Mesenchymal stem cell (in vitro differentiated cells and primary cell): ENCODE measurements at regions not wholly inside any gene's neighbourhood (a gene's known extent, or its start where the extent isn't known, plus 50 kb on each side); places are given as distances from the start of the nearest gene placed in this dataset.

Source experiments
- DNase-seq: peaks from one replicate; pipeline ENCODE4 v3.0.0-alpha.2; 2013
- H2AFZ ChIP-seq: one replicate; pipeline ENCODE4 v1.6.1; 2013; ENCODE audit warnings: low read depth, mild to moderate bottlenecking, control low read depth, inconsistent platforms, low read length, moderate library complexity
- H2AK5ac ChIP-seq: 2 replicates; pipeline ENCODE4 v1.6.1; 2013; ENCODE audit warnings: low read length, moderate library complexity, mild to moderate bottlenecking, inconsistent platforms; ENCODE audit not compliant: severe bottlenecking
- H2BK120ac ChIP-seq: one replicate; pipeline ENCODE4 v1.6.1; 2013; ENCODE audit warnings: low read depth, mild to moderate bottlenecking, inconsistent platforms, low read length, moderate library complexity
- H2BK12ac ChIP-seq, 2 experiments: one replicate each; pipeline ENCODE4 v1.6.1; 2013; ENCODE audit warnings: inconsistent platforms in 2 of 2, low read length in 2 of 2, mild to moderate bottlenecking in 2 of 2, moderate library complexity in 2 of 2, control low read depth in 1 of 2
- H2BK15ac ChIP-seq: one replicate; pipeline ENCODE4 v1.6.1; 2013; ENCODE audit warnings: mild to moderate bottlenecking, low read depth, inconsistent platforms; ENCODE audit not compliant: poor library complexity, severe bottlenecking
- H2BK5ac ChIP-seq: 2 replicates; pipeline ENCODE4 v1.6.1; 2013; ENCODE audit warnings: low read depth, mild to moderate bottlenecking, low read length, control low read depth, inconsistent platforms; ENCODE audit not compliant: poor library complexity, severe bottlenecking
- H3K14ac ChIP-seq, 2 experiments: one replicate each; pipeline ENCODE4 v1.6.1; 2013; ENCODE audit warnings: inconsistent platforms in 2 of 2, low read length in 2 of 2, control low read depth in 1 of 2, mild to moderate bottlenecking in 1 of 2, moderate library complexity in 1 of 2
- H3K18ac ChIP-seq, 2 experiments: one replicate each; pipeline ENCODE4 v1.6.1; 2013; ENCODE audit warnings: inconsistent platforms in 2 of 2, low read length in 2 of 2, control low read depth in 1 of 2, low read depth in 1 of 2, mild to moderate bottlenecking in 1 of 2
- H3K23ac ChIP-seq, 2 experiments: one replicate each; pipeline ENCODE4 v1.6.1; 2013; ENCODE audit warnings: inconsistent platforms in 2 of 2, low read length in 2 of 2, mild to moderate bottlenecking in 2 of 2, moderate library complexity in 2 of 2, control low read depth in 1 of 2
- H3K27ac ChIP-seq: 2 replicates; pipeline ENCODE4 v1.5.1; 2013; ENCODE audit warnings: mild to moderate bottlenecking, moderate library complexity, low read length, control low read depth, inconsistent platforms; ENCODE audit not compliant: poor library complexity, severe bottlenecking
- H3K27me3 ChIP-seq, 2 experiments: 2 replicates each; pipeline versions ENCODE4 v1.6.1 to v1.7.0; 2013; ENCODE audit warnings: low read length in 2 of 2, mild to moderate bottlenecking in 2 of 2, moderate library complexity in 2 of 2, control low read depth in 1 of 2, inconsistent platforms in 1 of 2; ENCODE audit not compliant: control insufficient read depth in 1 of 2, insufficient read depth in 1 of 2
- H3K36me3 ChIP-seq, 2 experiments: 2 replicates each; pipeline versions ENCODE4 v1.6.1 to v1.7.0; 2013; ENCODE audit warnings: low read length in 2 of 2, control low read depth in 1 of 2, inconsistent platforms in 1 of 2, low read depth in 1 of 2, mild to moderate bottlenecking in 1 of 2; ENCODE audit not compliant: insufficient read depth in 2 of 2, control insufficient read depth in 1 of 2
- H3K4ac ChIP-seq, 2 experiments: one replicate each; pipeline ENCODE4 v1.6.1; 2013; ENCODE audit warnings: inconsistent platforms in 2 of 2, low read length in 2 of 2, mild to moderate bottlenecking in 2 of 2, moderate library complexity in 2 of 2, control low read depth in 1 of 2, low read depth in 1 of 2
- H3K4me1 ChIP-seq: 2 replicates; pipeline ENCODE4 v1.6.1; 2013; ENCODE audit warnings: low read depth, low read length, control low read depth; ENCODE audit not compliant: control insufficient read depth, insufficient read depth
- H3K4me2 ChIP-seq: 2 replicates; pipeline ENCODE4 v1.6.1; 2013; ENCODE audit warnings: low read length, mild to moderate bottlenecking, inconsistent platforms; ENCODE audit not compliant: poor library complexity, severe bottlenecking
- H3K4me3 ChIP-seq, 2 experiments: 2 replicates each; pipeline versions ENCODE4 v1.5.1 to v1.7.0; 2013; ENCODE audit warnings: low read length in 2 of 2, mild to moderate bottlenecking in 2 of 2, control low read depth in 1 of 2, low read depth in 1 of 2; ENCODE audit not compliant: insufficient read depth in 1 of 2
- H3K79me1 ChIP-seq: replicated peaks from 2 replicates; pipeline ENCODE4 v1.6.1; 2013; ENCODE audit warnings: mild to moderate bottlenecking, control low read depth, low read length, inconsistent platforms; ENCODE audit not compliant: poor library complexity, severe bottlenecking
- H3K9ac ChIP-seq: 2 replicates; pipeline ENCODE4 v1.7.0; 2013; ENCODE audit warnings: mild to moderate bottlenecking, low read length, moderate library complexity
- H3K9me3 ChIP-seq: 2 replicates; pipeline ENCODE4 v1.7.0; 2013; ENCODE audit warnings: mild to moderate bottlenecking, low read length; ENCODE audit not compliant: control insufficient read depth
- H4K8ac ChIP-seq: one replicate; pipeline ENCODE4 v1.6.1; 2013; ENCODE audit warnings: inconsistent platforms, mild to moderate bottlenecking, low read length, moderate library complexity
- H4K91ac ChIP-seq: one replicate; pipeline ENCODE4 v1.6.1; 2013; ENCODE audit warnings: mild to moderate bottlenecking, low read length, inconsistent platforms
- WGBS: methylation state at CpG from one replicate; pipeline ENCODE4 v1.1.7; 2013; ENCODE audit warnings: mixed read lengths; 5-methylcytosine and 5-hydroxymethylcytosine counted together

DNA sequence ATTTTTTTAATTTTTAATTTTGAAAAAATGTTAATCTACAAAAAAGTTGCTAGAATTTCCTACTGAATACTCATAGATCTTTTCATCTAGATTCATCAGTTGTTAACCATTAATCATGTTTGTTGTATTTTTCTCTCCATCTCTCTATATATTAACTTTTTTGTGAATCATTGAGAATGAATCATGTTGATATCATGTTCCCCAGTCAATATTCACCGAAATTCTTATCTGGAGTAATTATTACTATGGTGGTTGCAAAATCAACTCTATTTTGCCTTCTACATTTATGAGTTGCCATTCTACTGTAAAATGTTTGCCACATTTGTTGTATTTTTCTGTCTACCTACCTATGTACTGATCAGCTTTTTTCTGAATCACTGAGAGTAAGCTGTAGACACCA, 154.0 kb downstream of the SPP2 start:
- H2BK120ac ChIP-seq = no peak overlapping the region
- H3K27ac ChIP-seq = peak overlapping the region; percentile 88
- DNase-seq = no peak
- H3K36me3 ChIP-seq = no peaks in the 10 kb centered on the region
- no peak overlapping the region for H2AFZ ChIP-seq
- WGBS = no CpG with 5 or more reads among the region's 1 CpG
- peaks cover 0 to 6% of the 10 kb centered on the region in 2 experiments for H3K27me3 ChIP-seq
- H3K9me3 ChIP-seq = peaks cover 3% of the 10 kb centered on the region
- H2BK12ac ChIP-seq = no peak overlapping the region
- H3K79me1 ChIP-seq = peaks cover 4% of the 10 kb centered on the region
- no peak overlapping the region for H4K91ac ChIP-seq
- no peak overlapping the region for H3K4me3 ChIP-seq
- no peak overlapping the region for H4K8ac ChIP-seq
- H3K4me2 ChIP-seq = no peak overlapping the region
- H2BK5ac ChIP-seq = no peak overlapping the region
- H3K23ac ChIP-seq = no peak overlapping the region
- H3K4ac ChIP-seq = no peak overlapping the region
- H3K4me1 ChIP-seq = peaks cover 11% of the 10 kb centered on the region
- H3K14ac ChIP-seq = no peak overlapping the region
- no peak overlapping the region for H2AK5ac ChIP-seq
- no peak overlapping the region for H3K18ac ChIP-seq
- H3K9ac ChIP-seq = no peak overlapping the region
- H2BK15ac ChIP-seq = no peak overlapping the region

DNA sequence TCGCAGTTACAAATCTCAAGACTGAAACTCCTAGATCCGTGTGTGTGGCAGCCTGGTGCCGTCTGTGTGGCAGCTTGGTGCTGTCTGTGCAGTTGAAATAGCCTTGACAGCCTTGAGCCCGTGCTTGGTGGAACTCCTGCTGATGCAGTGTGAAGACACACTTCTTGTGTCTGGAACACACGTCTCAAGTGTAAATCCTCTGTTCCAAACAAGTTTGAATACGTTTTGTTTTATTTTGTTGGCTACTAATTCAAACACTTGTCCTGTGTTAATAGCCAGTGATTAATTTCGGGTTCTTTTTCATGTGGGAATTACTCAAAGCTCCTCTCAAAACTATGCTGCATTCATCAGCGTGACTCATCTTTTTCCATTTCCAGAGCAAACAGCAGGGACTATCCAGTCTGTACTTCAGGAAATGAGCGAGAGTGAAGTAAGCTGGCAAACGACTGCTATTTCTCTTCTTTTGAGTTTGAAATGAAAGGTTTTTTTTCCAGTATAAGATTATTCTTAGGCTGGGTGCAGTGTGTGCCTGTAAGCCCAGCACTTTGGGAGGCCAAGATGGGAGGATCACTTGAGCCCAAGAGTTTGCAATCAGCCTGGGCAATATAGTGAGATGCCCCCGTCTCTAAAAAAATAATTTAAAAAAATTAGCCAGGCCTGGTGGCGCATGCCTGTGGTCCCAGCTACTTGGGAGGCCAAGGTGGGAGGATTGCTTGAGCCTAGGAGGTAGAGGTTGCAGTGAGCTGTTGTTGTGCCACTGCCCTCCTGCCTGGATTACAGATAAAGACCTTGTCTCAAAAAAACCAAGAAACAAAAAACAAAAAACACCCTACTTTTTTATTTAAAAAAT, 152.9 kb downstream of the SPP2 start:
- H2BK12ac ChIP-seq = peak overlapping the region in 1 of 2 experiments; percentile 42
- H3K14ac ChIP-seq = no peak overlapping the region
- peak overlapping the region; percentile 96 for H2AK5ac ChIP-seq
- H3K4me3 ChIP-seq = peak overlapping the region in 1 of 2 experiments; percentile 38
- H2BK15ac ChIP-seq = peak overlapping the region; percentile 19
- DNase-seq = peak; percentile 98
- H3K4me2 ChIP-seq = peak overlapping the region; percentile 41
- H2BK120ac ChIP-seq = no peak overlapping the region
- no peak overlapping the region for H3K23ac ChIP-seq
- no peak overlapping the region for H3K4ac ChIP-seq
- peak overlapping the region; percentile 66 to 71 for H3K18ac ChIP-seq
- H3K36me3 ChIP-seq = no peaks in the 10 kb centered on the region
- H2BK5ac ChIP-seq = peak overlapping the region; percentile 98
- 27% methylated on average over 9 of the region's 12 CpGs for WGBS
- H3K4me1 ChIP-seq = peaks cover 11% of the 10 kb centered on the region
- H3K27ac ChIP-seq = peak overlapping the region; percentile 99
- no peak overlapping the region for H4K91ac ChIP-seq
- no peak overlapping the region for H4K8ac ChIP-seq
- peaks cover 0 to 6% of the 10 kb centered on the region in 2 experiments for H3K27me3 ChIP-seq
- no peak overlapping the region for H2AFZ ChIP-seq
- peak overlapping the region; percentile 35 for H3K9ac ChIP-seq
- peaks cover 4% of the 10 kb centered on the region for H3K79me1 ChIP-seq
- H3K9me3 ChIP-seq = peaks cover 3% of the 10 kb centered on the region

DNA sequence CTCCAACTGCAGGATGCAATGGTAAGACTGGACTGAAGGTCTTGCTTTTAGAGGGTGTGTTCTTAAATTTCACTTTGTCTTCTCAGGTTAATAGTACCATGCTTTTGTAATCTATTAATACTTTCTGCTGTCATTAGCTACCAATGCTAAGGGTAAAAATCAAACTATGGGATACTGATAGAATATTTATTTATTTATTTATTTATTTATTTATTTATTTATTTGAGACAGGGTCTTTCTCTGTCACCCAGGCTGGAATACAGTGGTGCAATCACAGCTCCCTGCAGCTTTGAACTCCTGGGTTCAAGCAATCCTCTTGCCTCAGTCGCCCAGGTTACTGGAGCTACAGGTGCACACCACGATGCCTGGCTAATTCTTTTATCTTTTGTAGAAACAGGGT, 152.1 kb downstream of the SPP2 start:
- peaks cover 0 to 6% of the 10 kb centered on the region in 2 experiments for H3K27me3 ChIP-seq
- no peak overlapping the region for H4K91ac ChIP-seq
- peak overlapping the region; percentile 98 for H2BK5ac ChIP-seq
- no peak overlapping the region for H3K4me2 ChIP-seq
- DNase-seq = no peak
- H3K4me3 ChIP-seq = no peak overlapping the region
- H3K9ac ChIP-seq = peak overlapping the region; percentile 34
- H3K27ac ChIP-seq = peak overlapping the region; percentile 99
- peaks cover 11% of the 10 kb centered on the region for H3K4me1 ChIP-seq
- H2AK5ac ChIP-seq = peak overlapping the region; percentile 97
- peak overlapping the region in 1 of 2 experiments; percentile 66 for H3K18ac ChIP-seq
- H3K14ac ChIP-seq = no peak overlapping the region
- 91% methylated on average over 2 of the region's 2 CpGs for WGBS
- H3K23ac ChIP-seq = no peak overlapping the region
- H2BK120ac ChIP-seq = no peak overlapping the region
- H2AFZ ChIP-seq = no peak overlapping the region
- H4K8ac ChIP-seq = no peak overlapping the region
- no peak overlapping the region for H3K4ac ChIP-seq
- no peak overlapping the region for H2BK12ac ChIP-seq
- peaks cover 3% of the 10 kb centered on the region for H3K9me3 ChIP-seq
- H3K79me1 ChIP-seq = peaks cover 4% of the 10 kb centered on the region
- H2BK15ac ChIP-seq = peak overlapping the region; percentile 19
- no peaks in the 10 kb centered on the region for H3K36me3 ChIP-seq

DNA sequence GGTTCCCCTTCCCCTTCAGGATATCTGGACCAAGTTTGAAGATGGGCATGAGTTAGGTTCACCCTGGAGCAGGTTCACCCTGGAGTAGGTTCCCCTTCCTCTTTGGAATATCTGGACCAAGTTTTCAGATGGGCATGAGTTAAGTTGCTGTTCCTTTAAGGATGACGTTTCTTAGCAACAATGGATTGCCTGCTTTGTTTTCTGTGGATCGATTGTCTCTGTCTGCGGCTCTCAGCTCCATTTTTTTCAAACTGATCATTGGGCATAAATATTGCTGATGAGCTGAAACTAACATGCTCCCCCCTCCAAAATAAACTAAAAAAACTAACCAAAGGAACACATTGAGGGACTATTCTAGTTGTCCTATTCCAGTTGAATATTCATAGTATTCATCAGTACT, 149.5 kb downstream of the SPP2 start:
- Histone ChIP-seq H3K27ac (no peak overlapping the region), H2BK5ac (no peak overlapping the region), H3K23ac (no peak overlapping the region), H3K27me3 (peaks cover 0 to 6% of the 10 kb centered on the region in 2 experiments), H2AK5ac (peak overlapping the region; percentile 50), H2BK120ac (no peak overlapping the region), H4K8ac (no peak overlapping the region), H3K14ac (no peak overlapping the region), H3K4me1 (peaks cover 11% of the 10 kb centered on the region), H3K9me3 (no peaks in the 10 kb centered on the region), H2BK12ac (no peak overlapping the region), H3K4me2 (no peak overlapping the region), H4K91ac (no peak overlapping the region), H3K4me3 (no peak overlapping the region), H3K9ac (no peak overlapping the region), H3K18ac (no peak overlapping the region), H3K4ac (no peak overlapping the region), H3K79me1 (no peaks in the 10 kb centered on the region), H2AFZ (no peak overlapping the region), H3K36me3 (no peaks in the 10 kb centered on the region), H2BK15ac (no peak overlapping the region)
- DNase-seq = no peak
- 94% methylated on average over 3 of the region's 3 CpGs for whole genome bisulfite sequencing
